Thyroid gland (tissue), 4 donors: ENCODE measurements at regions not wholly inside any gene's neighbourhood (a gene's known extent, or its start where the extent isn't known, plus 50 kb on each side); places are given as distances from the start of the nearest gene placed in this dataset.

Source experiments
- CTCF ChIP-seq, 6 experiments: fragments of 200-600 bp in 3 of 6; fragments of 450-650 bp in 3 of 6; sonication (generic) in 3 of 6; IDR thresholded peaks; one replicate each; pipeline ENCODE4 v1.5.1; 2016 to 2019; ENCODE audit warnings: antibody characterized with exemption in 6 of 6, mild to moderate bottlenecking in 2 of 6, inconsistent platforms in 1 of 6, moderate library complexity in 1 of 6
- POLR2A ChIP-seq, 2 donors: fragments of 450-650 bp; IDR thresholded peaks; one replicate each; pipeline ENCODE4 v1.6.1; 2017; ENCODE audit warnings: antibody characterized with exemption in 2 of 2, mild to moderate bottlenecking in 2 of 2, moderate library complexity in 1 of 2

- TF ChIP-seq CTCF (IDR thresholded peaks at IDR 0.05) (no peak), POLR2A (IDR thresholded peaks at IDR 0.05) (no peak)
Measured at GRCh38 chr5:2166979-2167377, 284.3 kb upstream of the IRX4 start.
